ENCODE measurements at regions not wholly inside any gene's neighbourhood (a gene's known extent, or its start where the extent isn't known, plus 50 kb on each side); places are given as distances from the start of the nearest gene placed in this dataset.

DNA sequence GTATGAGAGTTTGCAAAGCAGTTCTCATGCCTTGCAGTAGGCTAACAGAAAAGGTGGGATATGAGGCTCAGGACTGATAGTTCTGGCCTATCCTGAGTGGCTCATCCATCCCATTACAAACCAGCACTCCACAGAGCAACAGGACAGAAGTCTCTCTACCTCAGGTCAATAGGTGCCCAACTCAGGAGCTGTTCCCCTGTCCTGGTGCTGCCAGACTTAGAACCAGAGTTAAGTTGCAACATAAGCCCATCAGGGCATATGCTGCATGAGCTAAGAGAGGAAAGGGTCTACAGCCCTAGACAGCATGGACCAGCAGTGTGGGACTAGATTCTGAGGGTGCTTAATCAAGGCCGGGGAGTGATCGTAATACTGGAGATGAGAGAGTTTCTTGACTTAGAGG is 104.8 kb upstream of the ECI2 start:
- no peak for TF ChIP-seq CTCF (IDR thresholded peaks at IDR 0.05)
- H3K36me3 Mint-ChIP-seq = no peaks in the 10 kb centered on the region
- Histone ChIP-seq H3K36me3 (ENCODE audit: control insufficient read depth, insufficient read depth, low read length) (no peaks in the 10 kb centered on the region), H3K27ac (ENCODE audit: low read length) (no peak overlapping the region), H3K4me1 (ENCODE audit: control insufficient read depth, insufficient read depth, low read length) (no peaks in the 10 kb centered on the region), H3K9me3 (ENCODE audit: control insufficient read depth, insufficient read depth, low read length) (peaks cover 4% of the 10 kb centered on the region), H3K27me3 (ENCODE audit: control insufficient read depth, insufficient read depth, low read length) (no peaks in the 10 kb centered on the region), H3K4me3 (ENCODE audit: low read length) (no peak overlapping the region)
- no peak overlapping the region for H3K4me3 Mint-ChIP-seq
- intact Hi-C loops (cut with micrococcal nuclease) = no loop called here
- ATAC-seq (no peak), DNase-seq (no peak)
- H3K27me3 Mint-ChIP-seq (ENCODE audit: low read depth in 2 of 2) = peaks cover 4 to 18% of the 10 kb centered on the region in 2 donors
- H3K4me1 Mint-ChIP-seq = no peaks in the 10 kb centered on the region
- no peaks in the 10 kb centered on the region for H3K9me3 Mint-ChIP-seq
- no peak overlapping the region for H3K27ac Mint-ChIP-seq
- WGBS (ENCODE audit: insufficient coverage) = 95% methylated on average over 2 of the region's 2 CpGs

GRCh38 chr6:4225161-4225872 is 89.9 kb upstream of the ECI2 start:
- no peaks in the 10 kb centered on the region for H3K27me3 ChIP-seq (ENCODE audit: control insufficient read depth, insufficient read depth, low read length)
- no peak for DNase-seq
- H3K27ac ChIP-seq (ENCODE audit: low read length) = no peak overlapping the region
- no peak for TF ChIP-seq CTCF (IDR thresholded peaks at IDR 0.05)
- Mint-ChIP-seq H3K27ac (no peak overlapping the region), H3K27me3 (ENCODE audit: low read depth in 2 of 2) (peaks cover 5 to 16% of the 10 kb centered on the region in 2 donors), H3K9me3 (no peaks in the 10 kb centered on the region), H3K36me3 (no peaks in the 10 kb centered on the region), H3K4me1 (no peaks in the 10 kb centered on the region), H3K4me3 (no peak overlapping the region)
- H3K4me1 ChIP-seq (ENCODE audit: control insufficient read depth, insufficient read depth, low read length) = no peaks in the 10 kb centered on the region
- intact Hi-C loops (cut with micrococcal nuclease) = no loop called here
- H3K9me3 ChIP-seq (ENCODE audit: control insufficient read depth, insufficient read depth, low read length) = no peaks in the 10 kb centered on the region
- H3K36me3 ChIP-seq (ENCODE audit: control insufficient read depth, insufficient read depth, low read length) = no peaks in the 10 kb centered on the region
- no peak overlapping the region for H3K4me3 ChIP-seq (ENCODE audit: low read length)
- WGBS (ENCODE audit: insufficient coverage) = 74% methylated on average over 9 of the region's 9 CpGs
- no peak for ATAC-seq

GRCh38 chr6:4224067-4224978 is 88.9 kb upstream of the ECI2 start:
- Mint-ChIP-seq H3K36me3 (no peaks in the 10 kb centered on the region), H3K27me3 (ENCODE audit: low read depth in 2 of 2) (peaks cover 0 to 19% of the 10 kb centered on the region in 2 donors), H3K4me1 (no peaks in the 10 kb centered on the region), H3K4me3 (no peak overlapping the region), H3K9me3 (no peaks in the 10 kb centered on the region), H3K27ac (no peak overlapping the region)
- Histone ChIP-seq H3K27ac (ENCODE audit: low read length) (no peak overlapping the region), H3K27me3 (ENCODE audit: control insufficient read depth, insufficient read depth, low read length) (no peaks in the 10 kb centered on the region), H3K4me1 (ENCODE audit: control insufficient read depth, insufficient read depth, low read length) (no peaks in the 10 kb centered on the region), H3K9me3 (ENCODE audit: control insufficient read depth, insufficient read depth, low read length) (no peaks in the 10 kb centered on the region), H3K36me3 (ENCODE audit: control insufficient read depth, insufficient read depth, low read length) (no peaks in the 10 kb centered on the region), H3K4me3 (ENCODE audit: low read length) (no peak overlapping the region)
- ATAC-seq (no peak), DNase-seq (no peak)
- WGBS (ENCODE audit: insufficient coverage) = 69% methylated on average over 7 of the region's 9 CpGs
- TF ChIP-seq CTCF (IDR thresholded peaks at IDR 0.05) = no peak
- intact Hi-C loops (cut with micrococcal nuclease) = no loop called here
